Panc1 (cell line): ENCODE measurements at regions not wholly inside any gene's neighbourhood (a gene's known extent, or its start where the extent isn't known, plus 50 kb on each side); places are given as distances from the start of the nearest gene placed in this dataset.

Experiments
- ATAC-seq: fragments of 200-7000 bp; cut with Tn5 transposase; 2 replicates; pipeline ENCODE4 v1.9.1; 2020; ENCODE audit warnings: mild to moderate bottlenecking, moderate library complexity
- BruUV-seq: library from RNA; stranded (reverse); fragments of 400-500 nt; replicated peaks from 2 replicates; lab custom pipeline; 2021; lab: Mats Ljungman, UMichigan
- CTCF ChIA-PET: fragments of 300-600 bp; sonication (Branson Sonifier 250); formaldehyde crosslinking; loops from one replicate; lab custom pipeline; 2022; ENCODE audit warnings: antibody characterized with exemption; lab: Charles Lee
- POLR2A ChIA-PET: fragments of 300-600 bp; sonication (Branson Sonifier 250); formaldehyde crosslinking; loops from one replicate; lab custom pipeline; 2022; ENCODE audit warnings: antibody characterized with exemption; lab: Charles Lee
- DNase-seq: peaks from one replicate; pipeline ENCODE4 v3.0.0-alpha.2; 2010; ENCODE audit warnings: low read depth, low spot score
- H3K27ac ChIP-seq: 2 replicates; pipeline ENCODE4 v1.5.1; 2011; ENCODE audit warnings: mild to moderate bottlenecking, low read length, inconsistent platforms
- H3K27me3 ChIP-seq: fragments of 200-500 bp; sonication (Bioruptor generic); 2 replicates; pipeline ENCODE4 v1.6.0; 2014; ENCODE audit warnings: low read length, inconsistent platforms; ENCODE audit not compliant: control insufficient read depth, insufficient read depth
- H3K36me3 ChIP-seq: fragments of 200-500 bp; sonication (Bioruptor generic); 2 replicates; pipeline ENCODE4 v1.5.1; 2014; ENCODE audit warnings: inconsistent platforms, mild to moderate bottlenecking, low read length, moderate library complexity; ENCODE audit not compliant: control insufficient read depth, insufficient read depth
- H3K4me1 ChIP-seq: 2 replicates; pipeline ENCODE4 v1.5.1; 2011; ENCODE audit warnings: inconsistent platforms, mild to moderate bottlenecking, low read length, moderate library complexity; ENCODE audit not compliant: control insufficient read depth, insufficient read depth
- H3K4me3 ChIP-seq, 2 experiments: 2 replicates each; pipeline ENCODE4 v1.5.1; 2011 to 2012; ENCODE audit warnings: low read depth in 2 of 2, low read length in 2 of 2, mild to moderate bottlenecking in 2 of 2, inconsistent platforms in 1 of 2, moderate library complexity in 1 of 2
- H3K9me3 ChIP-seq: fragments of 200-500 bp; sonication (Bioruptor generic); 2 replicates; pipeline ENCODE4 v1.5.1; 2014; ENCODE audit warnings: low read depth, mild to moderate bottlenecking, inconsistent platforms, low read length, moderate library complexity; ENCODE audit not compliant: control insufficient read depth, insufficient read depth
- CTCF ChIP-seq: fragments of 450-650 bp; IDR thresholded peaks from 2 replicates; pipeline ENCODE4 v1.5.1; 2017; ENCODE audit warnings: mild to moderate bottlenecking
- POLR2AphosphoS5 ChIP-seq: IDR thresholded peaks from 2 replicates; pipeline ENCODE4 v1.6.1; 2012; ENCODE audit warnings: mild to moderate bottlenecking, low read depth, low read length, moderate library complexity
- REST ChIP-seq, 2 experiments: IDR thresholded peaks; 2 replicates each; pipeline ENCODE4 v1.6.1; 2011 to 2012; ENCODE audit warnings: low read depth in 2 of 2, control low read depth in 1 of 2, low read length in 1 of 2, mild to moderate bottlenecking in 1 of 2, moderate library complexity in 1 of 2; ENCODE audit not compliant: insufficient read depth in 1 of 2
- SIN3A ChIP-seq: IDR thresholded peaks from 2 replicates; pipeline ENCODE4 v1.6.1; 2012; ENCODE audit warnings: low read depth, mild to moderate bottlenecking, low read length, moderate library complexity, borderline replicate concordance; ENCODE audit not compliant: insufficient read depth
- TCF7L2 ChIP-seq: IDR thresholded peaks from 2 replicates; pipeline ENCODE4 v1.6.1; 2011; ENCODE audit warnings: mild to moderate bottlenecking, low read depth, low read length, inconsistent platforms
- in situ Hi-C: cut with HindIII; loops from 2 replicates; pipeline ENCODE4 v1.10.0; 2016; ENCODE audit warnings: low sequenced_read_pairs, low pct_unique_long_range_greater_than_20kb
- intact Hi-C: fragments of 100-400 bp; cut with micrococcal nuclease; formaldehyde crosslinking; loops from one replicate; pipeline ENCODE4 v1.10.0; 2022; ENCODE audit not compliant: unreplicated experiment

- DNase-seq: no peak
- no peak for TF ChIP-seq SIN3A
- no peak for TF ChIP-seq TCF7L2
- TF ChIP-seq POLR2AphosphoS5: no peak
- no peak for TF ChIP-seq REST (IDR thresholded peaks at IDR 0.05; ENCODE audit: insufficient read depth in 1 of 2, low read depth in 2 of 2, low read length in 1 of 2)
- TF ChIP-seq CTCF: no peak
- no peaks in the 10 kb centered on the region for H3K4me1 ChIP-seq
- H3K27me3 ChIP-seq: no peaks in the 10 kb centered on the region
- in situ Hi-C loops: no loop called here
- peak overlapping the region; percentile 53 to 71 for H3K4me3 ChIP-seq
- peak overlapping the region; percentile 70 for H3K27ac ChIP-seq
- ATAC-seq: no peak
- no TSS peak for BruUV-seq
- ChIA-PET POLR2A (interaction anchor here (0.6 kb wide), 1 partner anchor 27 kb away, joined by 4 read pairs; no protein-coding TSS in a partner anchor), CTCF (no interaction called here)
- intact Hi-C loops: no loop called here
- H3K9me3 ChIP-seq: no peaks in the 10 kb centered on the region
- no peaks in the 10 kb centered on the region for H3K36me3 ChIP-seq
Observed at GRCh38 chr21:17455451-17455850, 57.4 kb upstream of the CXADR start.

GRCh38 chr21:17458279-17458678 lies 54.6 kb upstream of the CXADR start:
- DNase-seq: no peak
- no TSS peak for BruUV-seq
- intact Hi-C loops (no loop called here), in situ Hi-C loops (no loop called here)
- no peaks in the 10 kb centered on the region for H3K4me1 ChIP-seq
- no peak for ATAC-seq
- H3K36me3 ChIP-seq: no peaks in the 10 kb centered on the region
- no peak overlapping the region for H3K4me3 ChIP-seq
- ChIA-PET CTCF (interaction anchor here (0.6 kb wide), 1 partner anchor 9 kb away, joined by 7 read pairs; no protein-coding TSS in a partner anchor), POLR2A (no interaction called here)
- no peak overlapping the region for H3K27ac ChIP-seq
- H3K27me3 ChIP-seq: no peaks in the 10 kb centered on the region
- H3K9me3 ChIP-seq: no peaks in the 10 kb centered on the region
- TF ChIP-seq CTCF: no peak
- TF ChIP-seq POLR2AphosphoS5: no peak
- no peak for TF ChIP-seq SIN3A
